Panc1 (cell line): ENCODE measurements at regions not wholly inside any gene's neighbourhood (a gene's known extent, or its start where the extent isn't known, plus 50 kb on each side); places are given as distances from the start of the nearest gene placed in this dataset.

Experiments
- ATAC-seq: fragments of 200-7000 bp; cut with Tn5 transposase; 2 replicates; pipeline ENCODE4 v1.9.1; 2020; ENCODE audit warnings: mild to moderate bottlenecking, moderate library complexity
- BruUV-seq: library from RNA; stranded (reverse); fragments of 400-500 nt; replicated peaks from 2 replicates; lab custom pipeline; 2021; lab: Mats Ljungman, UMichigan
- CTCF ChIA-PET: fragments of 300-600 bp; sonication (Branson Sonifier 250); formaldehyde crosslinking; loops from one replicate; lab custom pipeline; 2022; ENCODE audit warnings: antibody characterized with exemption; lab: Charles Lee
- POLR2A ChIA-PET: fragments of 300-600 bp; sonication (Branson Sonifier 250); formaldehyde crosslinking; loops from one replicate; lab custom pipeline; 2022; ENCODE audit warnings: antibody characterized with exemption; lab: Charles Lee
- DNase-seq: peaks from one replicate; pipeline ENCODE4 v3.0.0-alpha.2; 2010; ENCODE audit warnings: low read depth, low spot score
- H3K27ac ChIP-seq: 2 replicates; pipeline ENCODE4 v1.5.1; 2011; ENCODE audit warnings: mild to moderate bottlenecking, low read length, inconsistent platforms
- H3K27me3 ChIP-seq: fragments of 200-500 bp; sonication (Bioruptor generic); 2 replicates; pipeline ENCODE4 v1.6.0; 2014; ENCODE audit warnings: low read length, inconsistent platforms; ENCODE audit not compliant: control insufficient read depth, insufficient read depth
- H3K36me3 ChIP-seq: fragments of 200-500 bp; sonication (Bioruptor generic); 2 replicates; pipeline ENCODE4 v1.5.1; 2014; ENCODE audit warnings: inconsistent platforms, mild to moderate bottlenecking, low read length, moderate library complexity; ENCODE audit not compliant: control insufficient read depth, insufficient read depth
- H3K4me1 ChIP-seq: 2 replicates; pipeline ENCODE4 v1.5.1; 2011; ENCODE audit warnings: inconsistent platforms, mild to moderate bottlenecking, low read length, moderate library complexity; ENCODE audit not compliant: control insufficient read depth, insufficient read depth
- H3K4me3 ChIP-seq, 2 experiments: 2 replicates each; pipeline ENCODE4 v1.5.1; 2011 to 2012; ENCODE audit warnings: low read depth in 2 of 2, low read length in 2 of 2, mild to moderate bottlenecking in 2 of 2, inconsistent platforms in 1 of 2, moderate library complexity in 1 of 2
- H3K9me3 ChIP-seq: fragments of 200-500 bp; sonication (Bioruptor generic); 2 replicates; pipeline ENCODE4 v1.5.1; 2014; ENCODE audit warnings: low read depth, mild to moderate bottlenecking, inconsistent platforms, low read length, moderate library complexity; ENCODE audit not compliant: control insufficient read depth, insufficient read depth
- CTCF ChIP-seq: fragments of 450-650 bp; IDR thresholded peaks from 2 replicates; pipeline ENCODE4 v1.5.1; 2017; ENCODE audit warnings: mild to moderate bottlenecking
- POLR2AphosphoS5 ChIP-seq: IDR thresholded peaks from 2 replicates; pipeline ENCODE4 v1.6.1; 2012; ENCODE audit warnings: mild to moderate bottlenecking, low read depth, low read length, moderate library complexity
- REST ChIP-seq, 2 experiments: IDR thresholded peaks; 2 replicates each; pipeline ENCODE4 v1.6.1; 2011 to 2012; ENCODE audit warnings: low read depth in 2 of 2, control low read depth in 1 of 2, low read length in 1 of 2, mild to moderate bottlenecking in 1 of 2, moderate library complexity in 1 of 2; ENCODE audit not compliant: insufficient read depth in 1 of 2
- SIN3A ChIP-seq: IDR thresholded peaks from 2 replicates; pipeline ENCODE4 v1.6.1; 2012; ENCODE audit warnings: low read depth, mild to moderate bottlenecking, low read length, moderate library complexity, borderline replicate concordance; ENCODE audit not compliant: insufficient read depth
- TCF7L2 ChIP-seq: IDR thresholded peaks from 2 replicates; pipeline ENCODE4 v1.6.1; 2011; ENCODE audit warnings: mild to moderate bottlenecking, low read depth, low read length, inconsistent platforms
- in situ Hi-C: cut with HindIII; loops from 2 replicates; pipeline ENCODE4 v1.10.0; 2016; ENCODE audit warnings: low sequenced_read_pairs, low pct_unique_long_range_greater_than_20kb
- intact Hi-C: fragments of 100-400 bp; cut with micrococcal nuclease; formaldehyde crosslinking; loops from one replicate; pipeline ENCODE4 v1.10.0; 2022; ENCODE audit not compliant: unreplicated experiment

- no peak overlapping the region for H3K4me3 ChIP-seq
- DNase-seq = no peak
- H3K27ac ChIP-seq = no peak overlapping the region
- BruUV-seq = no TSS peak
- ChIA-PET CTCF (no interaction called here), POLR2A (no interaction called here)
- ATAC-seq = no peak
- no peak for TF ChIP-seq CTCF
- no peak for TF ChIP-seq SIN3A
- no peak for TF ChIP-seq REST (IDR thresholded peaks at IDR 0.05; ENCODE audit: insufficient read depth in 1 of 2, low read depth in 2 of 2, low read length in 1 of 2)
- TF ChIP-seq TCF7L2 = no peak
- TF ChIP-seq POLR2AphosphoS5 = no peak
- in situ Hi-C loops (no loop called here), intact Hi-C loops (no loop called here)
- no peaks in the 10 kb centered on the region for H3K4me1 ChIP-seq
- H3K27me3 ChIP-seq = no peaks in the 10 kb centered on the region
- H3K36me3 ChIP-seq = no peaks in the 10 kb centered on the region
- H3K9me3 ChIP-seq = no peaks in the 10 kb centered on the region; the same call in 1 of the 2 replicates
Measured at GRCh38 chr3:162175878-162176277, 679.3 kb downstream of the OTOL1 start.

GRCh38 chr3:162183440-162183839, 686.8 kb downstream of the OTOL1 start:
- POLR2A ChIA-PET = no interaction called here
- Histone ChIP-seq H3K4me1 (no peaks in the 10 kb centered on the region), H3K27ac (no peak overlapping the region), H3K4me3 (no peak overlapping the region), H3K9me3 (peaks cover 9% of the 10 kb centered on the region; the same call in 1 of the 2 replicates), H3K27me3 (no peaks in the 10 kb centered on the region), H3K36me3 (no peaks in the 10 kb centered on the region)
- in situ Hi-C loops = no loop called here
- intact Hi-C loops = no loop called here
- ATAC-seq = no peak
- BruUV-seq = no TSS peak
- no peak for DNase-seq
- CTCF ChIA-PET = no interaction called here
- TF ChIP-seq REST (IDR thresholded peaks at IDR 0.05; ENCODE audit: insufficient read depth in 1 of 2, low read depth in 2 of 2, low read length in 1 of 2) (no peak), TCF7L2 (no peak), CTCF (no peak), SIN3A (no peak), POLR2AphosphoS5 (no peak)
